ENCODE measurements at regions not wholly inside any gene's neighbourhood (a gene's known extent, or its start where the extent isn't known, plus 50 kb on each side); places are given as distances from the start of the nearest gene placed in this dataset.
"Not testable (repeated sequence)": the region's sequence is repeated elsewhere in the genome, so short reads cannot be mapped to it uniquely, and the experiment has no call there.

- no peak for DNase-seq
Measured at GRCh38 chr12:131213896-131214442, 260.3 kb downstream of the ADGRD1 start.

DNA sequence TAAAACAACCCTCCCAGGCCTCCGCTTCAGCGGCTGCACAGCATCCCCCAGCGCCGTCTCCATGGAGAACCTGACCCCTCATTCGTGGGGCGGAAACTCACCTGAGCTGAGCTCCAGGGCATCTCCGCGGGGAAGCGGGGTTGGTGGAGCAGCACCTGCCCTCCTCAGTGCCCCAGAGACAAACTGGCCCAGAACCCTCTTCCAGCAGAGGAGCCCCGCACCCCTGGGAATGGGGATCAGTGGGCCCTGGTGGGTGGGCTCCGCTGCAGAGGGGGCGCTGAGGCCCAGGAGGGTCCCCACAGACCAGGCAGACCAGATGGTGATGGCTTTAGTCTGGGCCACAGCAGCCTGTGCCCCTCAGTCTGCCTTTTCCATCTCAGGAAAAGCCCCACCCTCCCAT, 261.2 kb downstream of the ADGRD1 start:
- DNase-seq, result not testable (repeated sequence)

DNA sequence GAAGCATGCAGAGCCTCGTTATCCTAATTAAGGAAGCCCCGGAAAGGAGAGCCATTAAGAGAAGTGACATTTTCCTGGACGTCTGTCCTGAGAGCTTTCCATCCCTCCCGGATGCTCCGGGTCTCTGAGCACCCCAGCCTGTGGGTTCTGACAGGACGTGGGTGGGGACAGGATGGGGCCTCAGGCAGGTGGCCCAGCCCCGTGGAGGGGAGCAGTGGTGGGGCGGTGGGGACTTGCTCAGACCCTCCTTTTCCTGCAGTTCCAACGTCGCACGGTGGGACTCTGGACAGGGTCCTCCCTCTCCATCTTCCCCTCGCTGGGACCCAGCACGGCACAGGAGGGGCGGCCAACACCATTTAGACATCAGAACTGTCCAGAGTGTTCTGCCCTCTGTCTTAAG, 262.9 kb downstream of the ADGRD1 start:
- DNase-seq, result not testable (repeated sequence)

DNA sequence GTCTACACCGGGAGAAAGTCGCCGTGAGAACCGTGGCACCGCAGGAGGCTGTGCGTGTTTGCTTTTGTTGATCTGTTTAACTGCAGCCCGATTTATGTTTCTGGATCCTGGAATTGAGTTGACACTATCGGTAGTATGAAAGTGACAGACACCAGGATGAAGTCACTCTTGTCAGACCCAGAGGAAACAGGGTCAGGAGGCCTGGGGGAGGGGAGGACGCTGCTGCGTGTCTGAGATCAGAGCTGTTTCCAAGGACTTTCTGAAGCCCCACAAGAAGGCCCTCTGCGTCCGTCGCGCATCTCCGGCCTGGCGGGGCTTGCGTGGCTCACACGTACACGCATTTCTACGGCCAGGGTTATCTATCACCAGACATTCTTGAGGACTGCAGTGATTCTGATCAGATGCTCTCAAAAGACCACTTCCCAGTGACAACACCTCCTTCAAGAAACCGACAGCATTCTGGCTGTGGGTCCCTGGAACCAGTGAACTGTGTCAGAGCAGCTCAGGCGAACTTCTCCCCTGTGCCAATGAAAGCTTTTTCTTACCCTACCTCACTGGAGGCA, 263.4 kb downstream of the ADGRD1 start:
- no peak for DNase-seq

GRCh38 chr12:131218026-131218922, 264.6 kb downstream of the ADGRD1 start:
- DNase-seq, result no peak

DNA sequence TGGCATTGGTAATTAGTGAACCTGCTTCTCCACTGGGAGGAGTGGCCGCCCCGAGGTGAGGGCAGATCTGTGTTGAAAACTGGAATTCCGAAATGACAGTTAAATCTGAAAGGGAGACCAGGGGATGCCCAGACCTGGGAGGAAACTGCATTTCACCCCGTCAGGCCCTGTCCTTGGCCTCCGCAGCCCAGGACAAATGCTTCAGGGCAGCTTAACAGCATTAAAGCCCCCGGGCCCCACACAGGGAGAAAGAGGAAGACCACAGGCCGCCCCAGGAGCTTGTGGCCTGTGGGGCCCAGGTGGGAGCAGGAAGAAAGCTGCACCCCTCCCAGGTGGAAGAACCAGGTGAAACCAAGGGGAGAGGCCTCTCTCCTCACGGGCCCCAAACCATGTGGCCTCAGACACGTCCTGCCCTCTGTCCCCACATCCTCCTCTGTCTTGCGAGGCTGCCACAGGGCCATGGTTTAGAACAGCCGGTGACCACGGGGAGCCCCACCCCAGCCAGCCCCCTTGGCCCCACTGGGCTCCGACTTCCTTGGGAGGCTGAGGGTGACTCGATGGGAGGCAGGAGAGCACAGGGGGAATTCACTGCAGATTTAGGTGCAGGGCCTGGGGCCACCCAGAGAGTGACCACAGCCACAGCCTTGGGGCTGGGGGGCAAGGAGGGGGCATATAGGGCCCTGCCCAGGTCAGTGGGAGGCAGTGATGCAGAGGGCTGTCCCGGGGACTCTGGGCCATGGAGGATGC, 265.4 kb downstream of the ADGRD1 start:
- no peak for DNase-seq

GRCh38 chr12:131219670-131220330, 266.1 kb downstream of the ADGRD1 start:
- no peak for DNase-seq

DNA sequence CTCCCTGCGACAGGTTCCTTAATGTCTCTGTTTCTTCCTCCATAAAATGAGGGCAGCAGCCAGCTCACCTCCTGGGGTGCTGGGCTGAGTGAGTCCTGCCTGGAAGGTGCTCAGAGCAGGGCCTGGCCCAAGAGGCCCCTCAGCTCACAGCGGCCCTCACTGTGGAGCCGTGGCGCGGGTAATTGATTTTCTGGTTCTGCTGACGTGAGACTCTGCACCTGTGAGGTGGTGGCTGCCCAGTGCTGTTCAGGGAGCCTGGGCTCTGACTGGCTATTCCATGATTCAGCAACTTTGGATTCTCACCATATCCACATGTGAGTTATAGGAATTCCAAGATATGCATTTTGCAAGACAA, 266.6 kb downstream of the ADGRD1 start:
- no peak for DNase-seq

GRCh38 chr12:131221061-131221956, 267.6 kb downstream of the ADGRD1 start:
- no peak for DNase-seq

DNA sequence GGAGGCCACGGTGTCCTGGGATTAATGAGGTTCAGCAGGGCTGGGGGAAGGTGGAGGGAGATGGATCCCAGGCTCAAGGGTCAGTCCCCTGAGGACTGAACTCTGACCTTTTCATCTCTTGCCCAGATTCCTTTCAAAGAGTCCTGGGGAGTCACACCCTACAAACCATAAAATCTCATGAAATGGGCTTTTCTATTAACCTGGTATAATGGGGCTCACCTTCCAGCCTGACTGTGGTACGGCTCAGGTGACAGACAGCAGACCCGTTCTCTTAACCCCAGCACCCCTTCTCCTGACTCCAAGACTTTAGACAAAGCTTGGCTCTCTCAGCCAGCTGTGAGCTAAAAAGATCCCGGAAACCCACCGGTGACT, 268.2 kb downstream of the ADGRD1 start:
- no peak for DNase-seq

DNA sequence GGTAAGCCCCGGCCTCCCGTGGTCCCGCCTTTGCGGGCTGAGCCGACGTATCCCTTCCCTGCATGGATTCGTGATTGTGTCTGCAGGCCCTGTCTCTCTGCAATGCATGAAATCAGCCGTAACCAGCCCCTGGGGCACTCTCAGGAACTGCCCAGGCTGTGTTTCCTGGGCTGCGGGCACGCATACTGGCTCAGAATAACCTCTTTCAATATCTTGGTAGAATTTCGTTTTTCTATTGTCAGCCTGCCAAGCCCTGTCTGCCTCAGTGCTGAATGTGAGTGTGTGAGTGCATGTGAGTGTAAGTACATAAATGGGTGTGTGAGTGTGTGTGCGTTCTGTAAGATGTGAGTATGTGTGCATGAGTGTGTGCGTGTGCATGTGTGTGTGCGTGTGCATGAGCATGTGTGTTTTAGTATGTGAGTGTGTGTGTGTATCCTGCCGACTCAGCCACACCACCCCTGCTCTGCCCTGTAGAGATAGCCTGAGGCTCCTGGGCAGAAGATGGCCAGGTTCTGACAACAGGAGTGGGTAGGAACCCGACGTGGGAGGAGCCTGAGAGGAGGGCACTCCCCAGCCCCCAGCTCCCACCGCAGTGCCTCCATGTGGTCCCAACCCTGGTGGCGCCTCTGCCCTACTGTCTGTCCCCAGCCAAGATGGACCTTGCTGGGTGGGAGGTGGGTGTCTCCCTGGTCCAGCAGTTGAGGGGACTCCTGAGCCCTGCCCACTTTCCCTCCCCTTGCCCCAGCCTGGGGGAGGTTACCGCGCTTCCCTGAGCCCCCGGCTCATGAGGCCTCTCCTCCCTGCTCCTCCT, 268.8 kb downstream of the ADGRD1 start:
- DNase-seq, result no peak

DNA sequence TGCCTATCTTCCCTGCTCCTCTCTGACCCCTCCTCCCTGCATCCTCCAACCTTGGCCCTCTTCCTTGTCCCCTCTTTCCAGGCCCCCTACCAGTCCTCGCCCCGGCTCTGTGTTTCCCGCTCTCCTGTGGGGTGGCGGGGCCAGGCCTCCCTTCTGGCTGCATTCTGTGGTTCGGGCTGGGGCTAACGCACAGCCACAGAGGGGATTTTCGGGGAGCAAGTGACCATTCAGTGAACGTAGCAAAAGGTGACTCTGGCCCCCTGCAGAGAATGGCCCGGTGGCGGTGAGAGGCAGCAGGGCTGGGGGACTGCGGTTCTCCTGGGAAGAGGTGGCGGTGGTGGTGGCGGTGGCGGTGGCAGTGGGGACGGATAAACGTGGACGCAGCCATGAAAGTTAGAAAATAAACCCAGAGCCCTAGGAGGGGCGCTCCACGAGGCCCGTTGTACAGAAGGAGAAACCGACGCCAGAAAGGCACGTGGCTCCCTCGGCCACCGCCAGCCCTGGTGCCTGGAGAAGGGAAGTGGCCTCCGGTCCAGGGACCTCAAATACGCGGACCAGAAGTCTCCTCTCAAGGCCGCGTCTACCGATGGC, 269.6 kb downstream of the ADGRD1 start:
- no peak for DNase-seq

GRCh38 chr12:131223791-131224225, 270.1 kb downstream of the ADGRD1 start:
- DNase-seq, result peak in 1 of 56 donors; percentile 39

- DNase-seq, result not testable (repeated sequence)
Measured at GRCh38 chr12:131224226-131225065, 270.7 kb downstream of the ADGRD1 start.

DNA sequence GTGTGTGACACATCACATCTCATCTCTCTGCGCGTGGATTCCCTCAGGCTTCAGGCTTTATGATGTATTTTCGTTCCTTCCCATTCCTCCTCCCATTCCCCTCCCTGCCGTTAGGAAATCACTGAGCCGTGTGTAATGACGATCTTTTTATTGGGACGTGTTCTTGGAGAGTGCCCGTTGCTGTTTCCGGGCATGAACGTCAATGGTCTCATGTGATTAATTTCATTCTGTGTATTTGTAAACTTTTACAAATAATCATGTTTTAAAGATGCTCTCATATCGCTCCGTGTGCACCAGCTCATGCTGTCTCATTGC, 271.3 kb downstream of the ADGRD1 start:
- not testable (repeated sequence) for DNase-seq

DNA sequence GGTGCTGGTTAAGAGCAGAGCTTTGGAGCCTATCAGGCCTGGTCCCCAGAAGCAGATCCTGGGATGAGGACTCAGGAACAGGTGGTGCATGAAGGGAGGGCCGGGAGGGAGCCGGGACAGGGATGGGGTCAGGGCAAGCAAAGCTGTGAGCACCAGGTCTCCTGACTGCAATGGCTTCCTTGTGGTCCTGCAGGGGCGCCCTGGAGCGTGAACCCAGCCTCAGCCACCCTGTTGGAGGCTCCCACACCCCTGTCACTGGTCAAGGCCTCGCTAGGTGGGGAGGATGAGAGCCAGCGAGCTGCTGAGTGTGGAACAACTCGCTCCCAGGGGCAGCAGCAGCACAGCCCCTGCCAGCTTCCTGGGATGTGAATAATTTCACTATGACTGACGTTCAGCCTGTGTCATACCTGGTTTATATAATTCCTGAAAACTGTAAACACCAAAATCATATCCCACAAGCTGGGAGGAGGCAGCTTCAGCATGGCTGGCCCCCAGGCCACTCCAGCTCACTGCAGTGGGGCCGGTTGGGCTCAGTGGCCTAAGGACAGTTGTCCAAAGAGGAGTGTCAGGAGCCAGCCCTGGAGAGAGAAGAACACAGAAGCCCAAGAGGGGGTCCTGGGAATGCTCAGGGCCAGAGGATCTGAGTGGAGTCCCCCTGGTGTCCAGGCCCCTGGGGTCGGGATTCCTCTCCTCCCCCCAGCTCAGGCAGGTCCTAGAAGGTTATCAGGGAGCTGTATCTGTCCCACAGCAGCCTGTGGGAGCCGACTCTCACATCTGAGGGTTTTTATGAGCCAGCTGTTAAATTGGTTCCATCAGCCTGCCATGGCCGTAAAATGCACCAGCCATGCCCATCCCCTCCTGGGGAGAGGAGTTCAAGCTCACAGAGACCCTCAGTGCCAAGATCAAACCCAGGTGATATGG, 272.9 kb downstream of the ADGRD1 start:
- no peak for DNase-seq

DNA sequence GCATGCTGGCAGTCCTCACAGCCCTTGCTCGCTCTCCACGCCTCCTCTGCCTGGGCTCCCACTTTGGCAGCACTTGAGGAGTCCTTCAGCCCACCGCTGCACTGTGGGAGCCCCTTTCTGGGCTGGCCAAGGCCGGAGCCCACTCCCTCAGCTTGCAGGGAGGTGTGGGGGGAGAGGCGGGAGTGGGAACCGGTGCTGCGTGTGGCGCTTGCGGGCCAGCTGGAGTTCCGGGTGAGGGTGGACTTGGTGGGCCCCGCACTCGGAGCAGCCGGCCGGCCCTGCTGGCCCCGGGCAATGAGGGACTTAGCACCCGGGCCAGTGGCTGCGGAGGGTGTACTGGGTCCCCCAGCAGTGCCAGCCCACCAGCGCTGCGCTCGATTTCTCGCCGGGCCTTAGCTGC, 273.9 kb downstream of the ADGRD1 start:
- DNase-seq, result not testable (repeated sequence)
